Liver (tissue), 8 donors: ENCODE measurements at regions not wholly inside any gene's neighbourhood (a gene's known extent, or its start where the extent isn't known, plus 50 kb on each side); places are given as distances from the start of the nearest gene placed in this dataset.

Source experiments
- DNase-seq: peaks from one replicate; pipeline ENCODE4 v3.0.0-alpha.2; 2017; ENCODE audit warnings: low spot score
- H3K27ac ChIP-seq, 2 donors: one replicate each; pipeline ENCODE4 v1.7.0; 2013; ENCODE audit warnings: inconsistent platforms in 2 of 2, low read length in 2 of 2, control low read depth in 1 of 2, low read depth in 1 of 2, mild to moderate bottlenecking in 1 of 2
- H3K27me3 ChIP-seq, 4 donors: one replicate each; pipeline versions ENCODE4 v1.6.1 to v1.7.0; 2013; ENCODE audit warnings: low read length in 3 of 4, inconsistent platforms in 1 of 4, mild to moderate bottlenecking in 1 of 4, moderate library complexity in 1 of 4; ENCODE audit not compliant: control insufficient read depth in 4 of 4, insufficient read depth in 4 of 4
- H3K36me3 ChIP-seq, 4 donors: one replicate each; pipeline versions ENCODE4 v1.6.1 to v1.7.0; 2013; ENCODE audit warnings: low read length in 3 of 4, mild to moderate bottlenecking in 3 of 4, low read depth in 1 of 4, moderate library complexity in 1 of 4; ENCODE audit not compliant: control insufficient read depth in 4 of 4, insufficient read depth in 3 of 4
- H3K4me1 ChIP-seq, 4 donors: one replicate each; pipeline versions ENCODE4 v1.6.1 to v1.7.0; 2013; ENCODE audit warnings: low read length in 3 of 4, mild to moderate bottlenecking in 3 of 4, moderate library complexity in 1 of 4; ENCODE audit not compliant: control insufficient read depth in 4 of 4, insufficient read depth in 4 of 4
- H3K4me3 ChIP-seq, 3 donors: one replicate each; pipeline versions ENCODE4 v1.6.1 to v1.7.0; 2013; ENCODE audit warnings: low read length in 3 of 3, control low read depth in 1 of 3, low read depth in 1 of 3, mild to moderate bottlenecking in 1 of 3
- H3K9ac ChIP-seq, 2 donors: one replicate each; pipeline ENCODE4 v1.7.0; 2013; ENCODE audit warnings: low read length in 2 of 2, mild to moderate bottlenecking in 2 of 2, moderate library complexity in 2 of 2, control low read depth in 1 of 2, low read depth in 1 of 2
- H3K9me3 ChIP-seq, 4 donors: one replicate each; pipeline versions ENCODE4 v1.6.1 to v1.7.0; 2013; ENCODE audit warnings: low read length in 3 of 4; ENCODE audit not compliant: control insufficient read depth in 4 of 4
- EGR1 ChIP-seq, 2 donors: IDR thresholded peaks; 2 replicates each; pipeline ENCODE4 v1.6.1; 2016 to 2018; ENCODE audit warnings: antibody characterized with exemption in 2 of 2, low read depth in 2 of 2
- FOXA1 ChIP-seq: IDR thresholded peaks from 2 replicates; pipeline ENCODE4 v1.6.1; 2016; ENCODE audit warnings: antibody characterized with exemption
- FOXA2 ChIP-seq: IDR thresholded peaks from 2 replicates; pipeline ENCODE4 v1.6.1; 2016; ENCODE audit warnings: antibody characterized with exemption
- GABPA ChIP-seq, 2 donors: IDR thresholded peaks in 1 of 2; conservative IDR thresholded peaks in 1 of 2; 2 replicates each; pipeline ENCODE4 v1.6.1; 2016; ENCODE audit warnings: antibody characterized with exemption in 2 of 2, mild to moderate bottlenecking in 1 of 2, moderate library complexity in 1 of 2
- HNF4A ChIP-seq, 2 donors: conservative IDR thresholded peaks; 2 replicates each; pipeline ENCODE4 v1.6.1; 2016; ENCODE audit warnings: antibody characterized with exemption in 2 of 2, mild to moderate bottlenecking in 2 of 2
- HNF4G ChIP-seq: IDR thresholded peaks from 2 replicates; pipeline ENCODE4 v1.6.1; 2016; ENCODE audit warnings: antibody characterized with exemption
- JUND ChIP-seq, 2 donors: IDR thresholded peaks; 2 replicates each; pipeline ENCODE4 v1.6.1; 2016; ENCODE audit warnings: antibody characterized with exemption in 2 of 2
- NR2F2 ChIP-seq: IDR thresholded peaks from 2 replicates; pipeline ENCODE4 v1.6.1; 2016; ENCODE audit warnings: antibody characterized with exemption
- RAD21 ChIP-seq, 2 donors: IDR thresholded peaks; 2 replicates each; pipeline ENCODE4 v1.6.1; 2016; ENCODE audit warnings: antibody characterized with exemption in 2 of 2, mild to moderate bottlenecking in 2 of 2
- RXRA ChIP-seq, 2 donors: IDR thresholded peaks; 2 replicates each; pipeline ENCODE4 v1.6.1; 2017 to 2018; ENCODE audit warnings: antibody characterized with exemption in 2 of 2, mild to moderate bottlenecking in 1 of 2
- SP1 ChIP-seq: IDR thresholded peaks from 2 replicates; pipeline ENCODE4 v1.6.1; 2018; ENCODE audit warnings: antibody characterized with exemption, mild to moderate bottlenecking
- TAF1 ChIP-seq: conservative IDR thresholded peaks from 2 replicates; pipeline ENCODE4 v1.6.1; 2016; ENCODE audit warnings: antibody characterized with exemption, mild to moderate bottlenecking
- YY1 ChIP-seq: IDR thresholded peaks from 2 replicates; pipeline ENCODE4 v1.6.1; 2016; ENCODE audit warnings: antibody characterized with exemption, mild to moderate bottlenecking
- WGBS: extraction: QIAGEN DNeasy Blood & Tissue Kit; methylation state at CpG from one replicate; pipeline ENCODE4 v1.1.7; 2013; 5-methylcytosine and 5-hydroxymethylcytosine counted together
- TF ChIP-seq, protein P1 (sequence below): IDR thresholded peaks from 2 replicates; pipeline ENCODE4 v1.6.1; 2016; ENCODE audit warnings: antibody characterized with exemption
- TF ChIP-seq, protein P2 (sequence below): IDR thresholded peaks from 2 replicates; pipeline ENCODE4 v1.6.1; 2016; ENCODE audit warnings: antibody characterized with exemption, mild to moderate bottlenecking
- TF ChIP-seq, protein P3 (sequence below): IDR thresholded peaks from 2 replicates; pipeline ENCODE4 v1.6.1; 2016; ENCODE audit warnings: antibody characterized with exemption
- TF ChIP-seq, protein P4 (sequence below): fragments of 150-350 bp; IDR thresholded peaks from 2 replicates; pipeline ENCODE4 v1.5.1; 2017; ENCODE audit warnings: improper control_type of control experiment, low read depth, low read length; ENCODE audit not compliant: missing input control
- TF ChIP-seq, protein P5 (sequence below): IDR thresholded peaks from 2 replicates; pipeline ENCODE4 v1.6.1; 2016; ENCODE audit warnings: antibody characterized with exemption
- donor health status: healthy.
- donor health status: healthy.
- donor health status: healthy.
- donor health status: healthy.
- donor health status: healthy.

DNA sequence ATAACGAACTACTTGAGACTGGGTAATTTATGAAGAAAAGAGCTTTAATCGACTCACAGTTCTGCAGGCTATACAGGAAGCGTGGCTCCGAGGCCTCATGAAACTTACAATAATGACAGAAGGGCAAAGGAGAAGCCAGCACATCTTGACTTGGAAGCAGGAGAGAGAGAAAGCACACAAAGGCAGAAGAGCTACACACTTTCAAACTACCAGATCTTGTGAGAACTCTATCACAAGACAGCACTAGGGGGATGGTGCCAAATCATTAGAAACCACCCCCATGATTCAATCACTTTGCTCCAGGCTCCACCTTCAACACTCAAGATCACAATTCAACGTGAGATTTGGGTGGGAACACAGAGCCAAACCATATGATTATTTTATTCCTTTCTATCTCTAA is 655.9 kb upstream of the SYT4 start:
- TF ChIP-seq NR2F2 (no peak), YY1 (no peak), FOXA1 (no peak), HNF4G (no peak), JUND (IDR thresholded peaks at IDR 0.05) (no peak), RAD21 (IDR thresholded peaks at IDR 0.05) (no peak), HNF4A (conservative IDR thresholded peaks at IDR 0.05) (no peak), GABPA (IDR thresholded peaks at IDR 0.05 in 1 of 2, conservative IDR thresholded peaks at IDR 0.05 in 1 of 2) (no peak), SP1 (no peak), RXRA (IDR thresholded peaks at IDR 0.05) (no peak), TAF1 (no peak), EGR1 (IDR thresholded peaks at IDR 0.05; ENCODE audit: low read depth in 2 of 2) (no peak), FOXA2 (no peak)
- TF ChIP-seq, protein P1, sequence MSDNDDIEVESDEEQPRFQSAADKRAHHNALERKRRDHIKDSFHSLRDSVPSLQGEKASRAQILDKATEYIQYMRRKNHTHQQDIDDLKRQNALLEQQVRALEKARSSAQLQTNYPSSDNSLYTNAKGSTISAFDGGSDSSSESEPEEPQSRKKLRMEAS = no peak
- TF ChIP-seq, protein P2, sequence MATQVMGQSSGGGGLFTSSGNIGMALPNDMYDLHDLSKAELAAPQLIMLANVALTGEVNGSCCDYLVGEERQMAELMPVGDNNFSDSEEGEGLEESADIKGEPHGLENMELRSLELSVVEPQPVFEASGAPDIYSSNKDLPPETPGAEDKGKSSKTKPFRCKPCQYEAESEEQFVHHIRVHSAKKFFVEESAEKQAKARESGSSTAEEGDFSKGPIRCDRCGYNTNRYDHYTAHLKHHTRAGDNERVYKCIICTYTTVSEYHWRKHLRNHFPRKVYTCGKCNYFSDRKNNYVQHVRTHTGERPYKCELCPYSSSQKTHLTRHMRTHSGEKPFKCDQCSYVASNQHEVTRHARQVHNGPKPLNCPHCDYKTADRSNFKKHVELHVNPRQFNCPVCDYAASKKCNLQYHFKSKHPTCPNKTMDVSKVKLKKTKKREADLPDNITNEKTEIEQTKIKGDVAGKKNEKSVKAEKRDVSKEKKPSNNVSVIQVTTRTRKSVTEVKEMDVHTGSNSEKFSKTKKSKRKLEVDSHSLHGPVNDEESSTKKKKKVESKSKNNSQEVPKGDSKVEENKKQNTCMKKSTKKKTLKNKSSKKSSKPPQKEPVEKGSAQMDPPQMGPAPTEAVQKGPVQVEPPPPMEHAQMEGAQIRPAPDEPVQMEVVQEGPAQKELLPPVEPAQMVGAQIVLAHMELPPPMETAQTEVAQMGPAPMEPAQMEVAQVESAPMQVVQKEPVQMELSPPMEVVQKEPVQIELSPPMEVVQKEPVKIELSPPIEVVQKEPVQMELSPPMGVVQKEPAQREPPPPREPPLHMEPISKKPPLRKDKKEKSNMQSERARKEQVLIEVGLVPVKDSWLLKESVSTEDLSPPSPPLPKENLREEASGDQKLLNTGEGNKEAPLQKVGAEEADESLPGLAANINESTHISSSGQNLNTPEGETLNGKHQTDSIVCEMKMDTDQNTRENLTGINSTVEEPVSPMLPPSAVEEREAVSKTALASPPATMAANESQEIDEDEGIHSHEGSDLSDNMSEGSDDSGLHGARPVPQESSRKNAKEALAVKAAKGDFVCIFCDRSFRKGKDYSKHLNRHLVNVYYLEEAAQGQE = no peak
- TF ChIP-seq, protein P3, sequence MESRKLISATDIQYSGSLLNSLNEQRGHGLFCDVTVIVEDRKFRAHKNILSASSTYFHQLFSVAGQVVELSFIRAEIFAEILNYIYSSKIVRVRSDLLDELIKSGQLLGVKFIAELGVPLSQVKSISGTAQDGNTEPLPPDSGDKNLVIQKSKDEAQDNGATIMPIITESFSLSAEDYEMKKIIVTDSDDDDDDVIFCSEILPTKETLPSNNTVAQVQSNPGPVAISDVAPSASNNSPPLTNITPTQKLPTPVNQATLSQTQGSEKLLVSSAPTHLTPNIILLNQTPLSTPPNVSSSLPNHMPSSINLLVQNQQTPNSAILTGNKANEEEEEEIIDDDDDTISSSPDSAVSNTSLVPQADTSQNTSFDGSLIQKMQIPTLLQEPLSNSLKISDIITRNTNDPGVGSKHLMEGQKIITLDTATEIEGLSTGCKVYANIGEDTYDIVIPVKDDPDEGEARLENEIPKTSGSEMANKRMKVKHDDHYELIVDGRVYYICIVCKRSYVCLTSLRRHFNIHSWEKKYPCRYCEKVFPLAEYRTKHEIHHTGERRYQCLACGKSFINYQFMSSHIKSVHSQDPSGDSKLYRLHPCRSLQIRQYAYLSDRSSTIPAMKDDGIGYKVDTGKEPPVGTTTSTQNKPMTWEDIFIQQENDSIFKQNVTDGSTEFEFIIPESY = no peak
- TF ChIP-seq, protein P4, sequence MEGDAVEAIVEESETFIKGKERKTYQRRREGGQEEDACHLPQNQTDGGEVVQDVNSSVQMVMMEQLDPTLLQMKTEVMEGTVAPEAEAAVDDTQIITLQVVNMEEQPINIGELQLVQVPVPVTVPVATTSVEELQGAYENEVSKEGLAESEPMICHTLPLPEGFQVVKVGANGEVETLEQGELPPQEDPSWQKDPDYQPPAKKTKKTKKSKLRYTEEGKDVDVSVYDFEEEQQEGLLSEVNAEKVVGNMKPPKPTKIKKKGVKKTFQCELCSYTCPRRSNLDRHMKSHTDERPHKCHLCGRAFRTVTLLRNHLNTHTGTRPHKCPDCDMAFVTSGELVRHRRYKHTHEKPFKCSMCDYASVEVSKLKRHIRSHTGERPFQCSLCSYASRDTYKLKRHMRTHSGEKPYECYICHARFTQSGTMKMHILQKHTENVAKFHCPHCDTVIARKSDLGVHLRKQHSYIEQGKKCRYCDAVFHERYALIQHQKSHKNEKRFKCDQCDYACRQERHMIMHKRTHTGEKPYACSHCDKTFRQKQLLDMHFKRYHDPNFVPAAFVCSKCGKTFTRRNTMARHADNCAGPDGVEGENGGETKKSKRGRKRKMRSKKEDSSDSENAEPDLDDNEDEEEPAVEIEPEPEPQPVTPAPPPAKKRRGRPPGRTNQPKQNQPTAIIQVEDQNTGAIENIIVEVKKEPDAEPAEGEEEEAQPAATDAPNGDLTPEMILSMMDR = no peak
- TF ChIP-seq, protein P5, sequence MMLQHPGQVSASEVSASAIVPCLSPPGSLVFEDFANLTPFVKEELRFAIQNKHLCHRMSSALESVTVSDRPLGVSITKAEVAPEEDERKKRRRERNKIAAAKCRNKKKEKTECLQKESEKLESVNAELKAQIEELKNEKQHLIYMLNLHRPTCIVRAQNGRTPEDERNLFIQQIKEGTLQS = no peak
- DNase-seq = no peak
- no peaks in the 10 kb centered on the region for H3K27me3 ChIP-seq
- no peak overlapping the region for H3K9ac ChIP-seq
- H3K36me3 ChIP-seq = no peaks in the 10 kb centered on the region
- no peak overlapping the region for H3K4me3 ChIP-seq
- no peaks in the 10 kb centered on the region for H3K9me3 ChIP-seq
- H3K27ac ChIP-seq = no peak overlapping the region
- 70% methylated on average over 5 of the region's 5 CpGs for WGBS
- H3K4me1 ChIP-seq = no peaks in the 10 kb centered on the region

DNA sequence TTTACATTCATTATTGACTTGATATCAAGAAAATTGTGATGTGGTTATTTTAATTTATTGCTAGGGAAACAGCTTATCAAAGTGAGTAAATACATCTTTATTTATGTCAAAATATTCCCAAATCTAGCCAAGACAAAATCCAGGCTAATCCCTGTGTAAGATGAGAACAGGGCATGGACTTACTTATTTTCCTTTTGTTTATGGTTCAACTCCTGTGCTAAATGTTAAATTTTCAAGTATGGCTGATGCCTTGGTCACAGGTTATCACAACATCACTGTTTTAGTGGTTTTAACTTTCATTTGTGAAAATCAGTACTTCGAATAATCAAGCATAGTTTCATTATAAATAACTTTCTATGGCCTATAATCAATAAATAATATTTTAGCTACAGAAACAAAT is 657.0 kb upstream of the SYT4 start:
- TF ChIP-seq EGR1 (IDR thresholded peaks at IDR 0.05; ENCODE audit: low read depth in 2 of 2) (no peak), RXRA (IDR thresholded peaks at IDR 0.05) (no peak), GABPA (IDR thresholded peaks at IDR 0.05 in 1 of 2, conservative IDR thresholded peaks at IDR 0.05 in 1 of 2) (no peak), HNF4G (no peak), RAD21 (IDR thresholded peaks at IDR 0.05) (no peak)
- TF ChIP-seq, protein P1 = no peak
- TF ChIP-seq, protein P5 = no peak
- TF ChIP-seq, protein P2 = no peak
- Histone ChIP-seq H3K9ac (no peak overlapping the region), H3K4me1 (no peaks in the 10 kb centered on the region), H3K27ac (no peak overlapping the region), H3K9me3 (no peaks in the 10 kb centered on the region), H3K27me3 (no peaks in the 10 kb centered on the region), H3K36me3 (no peaks in the 10 kb centered on the region), H3K4me3 (no peak overlapping the region)
- 77% methylated on average over 1 of the region's 1 CpG for WGBS
- no peak for DNase-seq
